ENCODE measurements at regions not wholly inside any gene's neighbourhood (a gene's known extent, or its start where the extent isn't known, plus 50 kb on each side); places are given as distances from the start of the nearest gene placed in this dataset.

DNA sequence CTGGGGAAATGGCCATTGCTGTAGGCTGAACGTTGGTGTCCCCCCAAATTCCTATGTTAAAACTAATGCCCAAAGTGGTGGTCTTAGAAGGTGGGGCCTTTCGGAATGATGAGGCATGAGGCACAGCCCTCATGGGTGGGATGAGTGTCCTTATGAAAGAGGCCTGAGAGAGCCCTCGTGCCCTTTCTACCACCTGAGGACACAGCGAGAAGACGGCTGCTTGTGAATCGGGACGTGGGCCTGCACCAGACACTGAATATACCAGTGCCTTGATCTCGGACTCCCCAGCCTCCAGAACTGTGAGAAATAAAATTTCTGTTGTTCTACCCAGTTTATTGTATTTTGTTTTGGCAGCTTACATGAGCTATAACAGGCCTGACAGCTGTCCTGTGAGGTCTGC, 162.9 kb upstream of the B3GAT1 start:
- TF ChIP-seq, protein P1, sequence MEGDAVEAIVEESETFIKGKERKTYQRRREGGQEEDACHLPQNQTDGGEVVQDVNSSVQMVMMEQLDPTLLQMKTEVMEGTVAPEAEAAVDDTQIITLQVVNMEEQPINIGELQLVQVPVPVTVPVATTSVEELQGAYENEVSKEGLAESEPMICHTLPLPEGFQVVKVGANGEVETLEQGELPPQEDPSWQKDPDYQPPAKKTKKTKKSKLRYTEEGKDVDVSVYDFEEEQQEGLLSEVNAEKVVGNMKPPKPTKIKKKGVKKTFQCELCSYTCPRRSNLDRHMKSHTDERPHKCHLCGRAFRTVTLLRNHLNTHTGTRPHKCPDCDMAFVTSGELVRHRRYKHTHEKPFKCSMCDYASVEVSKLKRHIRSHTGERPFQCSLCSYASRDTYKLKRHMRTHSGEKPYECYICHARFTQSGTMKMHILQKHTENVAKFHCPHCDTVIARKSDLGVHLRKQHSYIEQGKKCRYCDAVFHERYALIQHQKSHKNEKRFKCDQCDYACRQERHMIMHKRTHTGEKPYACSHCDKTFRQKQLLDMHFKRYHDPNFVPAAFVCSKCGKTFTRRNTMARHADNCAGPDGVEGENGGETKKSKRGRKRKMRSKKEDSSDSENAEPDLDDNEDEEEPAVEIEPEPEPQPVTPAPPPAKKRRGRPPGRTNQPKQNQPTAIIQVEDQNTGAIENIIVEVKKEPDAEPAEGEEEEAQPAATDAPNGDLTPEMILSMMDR (IDR thresholded peaks at IDR 0.05), result no peak
- no peak for TF ChIP-seq POLR2A (IDR thresholded peaks at IDR 0.05)

All from heart left ventricle (tissue), 13 donors.